ENCODE measurements at regions not wholly inside any gene's neighbourhood (a gene's known extent, or its start where the extent isn't known, plus 50 kb on each side); places are given as distances from the start of the nearest gene placed in this dataset.

GRCh38 chr18:35770376-35771014 is 189.0 kb downstream of the GALNT1 start:
- no peak overlapping the region for H3K4me3 ChIP-seq (ENCODE audit: low read depth, low read length)
- no peak for DNase-seq (ENCODE audit: low read depth)
- TF ChIP-seq CTCF (IDR thresholded peaks at IDR 0.05; ENCODE audit: insufficient read depth, low read depth, low read length): no peak

GRCh38 chr18:35771172-35771571 is 189.6 kb downstream of the GALNT1 start:
- H3K4me3 ChIP-seq (ENCODE audit: low read depth, low read length): no peak overlapping the region
- DNase-seq (ENCODE audit: low read depth): no peak
- no peak for TF ChIP-seq CTCF (IDR thresholded peaks at IDR 0.05; ENCODE audit: insufficient read depth, low read depth, low read length)

- no peak for TF ChIP-seq CTCF (IDR thresholded peaks at IDR 0.05; ENCODE audit: insufficient read depth, low read depth, low read length)
- H3K4me3 ChIP-seq (ENCODE audit: low read depth, low read length): no peak overlapping the region
- peak; percentile 6 for DNase-seq (ENCODE audit: low read depth)
These were observed 194.3 kb downstream of the GALNT1 start for GRCh38 chr18:35775887-35776286.

- TF ChIP-seq CTCF (IDR thresholded peaks at IDR 0.05; ENCODE audit: insufficient read depth, low read depth, low read length): no peak
- no peak for DNase-seq (ENCODE audit: low read depth)
- no peak overlapping the region for H3K4me3 ChIP-seq (ENCODE audit: low read depth, low read length)
These were observed 194.9 kb downstream of the GALNT1 start for GRCh38 chr18:35776473-35776872.

- TF ChIP-seq CTCF (IDR thresholded peaks at IDR 0.05; ENCODE audit: insufficient read depth, low read depth, low read length): peak; percentile 22
- DNase-seq (ENCODE audit: low read depth): no peak
- no peak overlapping the region for H3K4me3 ChIP-seq (ENCODE audit: low read depth, low read length)
These were observed 195.4 kb upstream of the RMP24 start for GRCh38 chr18:35777039-35777438.

- DNase-seq (ENCODE audit: low read depth): no peak
- H3K4me3 ChIP-seq (ENCODE audit: low read depth, low read length): no peak overlapping the region
- TF ChIP-seq CTCF (IDR thresholded peaks at IDR 0.05; ENCODE audit: insufficient read depth, low read depth, low read length): no peak
These were observed 193.4 kb upstream of the RMP24 start for GRCh38 chr18:35778850-35779627.
